NCI-H226 (cell line): ENCODE measurements at regions not wholly inside any gene's neighbourhood (a gene's known extent, or its start where the extent isn't known, plus 50 kb on each side); places are given as distances from the start of the nearest gene placed in this dataset.
"Not testable (repeated sequence)": the region's sequence is repeated elsewhere in the genome, so short reads cannot be mapped to it uniquely, and the experiment has no call there.

Source experiments
- DNase-seq: peaks from one replicate; pipeline ENCODE4 v3.0.0-alpha.2; 2015

GRCh38 chr3:194030372-194030771 is 105.6 kb upstream of the HES1 start:
- no peak for DNase-seq

- no peak for DNase-seq
Measured at GRCh38 chr3:194031349-194031748, 104.6 kb upstream of the HES1 start.

- no peak for DNase-seq
Measured at GRCh38 chr3:194031867-194032635, 103.9 kb upstream of the HES1 start.

DNA sequence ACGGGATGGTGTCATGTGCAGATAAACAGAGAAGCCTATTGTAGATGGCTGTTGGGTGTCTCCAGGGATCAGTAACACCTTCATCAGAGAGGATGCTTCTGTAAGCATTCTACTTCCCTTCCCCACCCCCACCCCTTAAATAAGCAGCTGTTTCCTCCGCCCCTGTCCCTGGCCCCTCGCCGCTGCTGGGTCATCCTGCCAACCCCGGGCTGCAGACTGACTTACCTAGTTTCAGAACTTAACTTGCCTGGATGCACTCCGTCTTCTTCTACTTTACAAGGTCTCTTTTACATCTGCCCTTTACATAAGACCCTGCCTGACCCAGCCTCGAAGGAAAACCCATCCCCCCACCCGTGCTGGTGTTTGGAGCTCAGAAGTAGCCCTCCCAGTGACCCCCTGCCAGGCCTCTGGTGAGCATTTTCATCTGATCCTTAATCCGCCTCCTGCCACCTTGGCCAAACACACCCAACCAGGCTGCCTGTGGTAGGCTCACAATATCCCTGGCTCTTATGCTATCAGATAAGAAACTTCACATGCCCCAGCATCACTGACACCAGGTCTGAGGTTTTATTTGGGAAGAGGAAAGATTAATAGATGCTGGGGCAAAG is 103.0 kb upstream of the HES1 start:
- DNase-seq, result no peak

- DNase-seq, result no peak
Measured at GRCh38 chr3:194034346-194035336, 101.3 kb upstream of the HES1 start.

DNA sequence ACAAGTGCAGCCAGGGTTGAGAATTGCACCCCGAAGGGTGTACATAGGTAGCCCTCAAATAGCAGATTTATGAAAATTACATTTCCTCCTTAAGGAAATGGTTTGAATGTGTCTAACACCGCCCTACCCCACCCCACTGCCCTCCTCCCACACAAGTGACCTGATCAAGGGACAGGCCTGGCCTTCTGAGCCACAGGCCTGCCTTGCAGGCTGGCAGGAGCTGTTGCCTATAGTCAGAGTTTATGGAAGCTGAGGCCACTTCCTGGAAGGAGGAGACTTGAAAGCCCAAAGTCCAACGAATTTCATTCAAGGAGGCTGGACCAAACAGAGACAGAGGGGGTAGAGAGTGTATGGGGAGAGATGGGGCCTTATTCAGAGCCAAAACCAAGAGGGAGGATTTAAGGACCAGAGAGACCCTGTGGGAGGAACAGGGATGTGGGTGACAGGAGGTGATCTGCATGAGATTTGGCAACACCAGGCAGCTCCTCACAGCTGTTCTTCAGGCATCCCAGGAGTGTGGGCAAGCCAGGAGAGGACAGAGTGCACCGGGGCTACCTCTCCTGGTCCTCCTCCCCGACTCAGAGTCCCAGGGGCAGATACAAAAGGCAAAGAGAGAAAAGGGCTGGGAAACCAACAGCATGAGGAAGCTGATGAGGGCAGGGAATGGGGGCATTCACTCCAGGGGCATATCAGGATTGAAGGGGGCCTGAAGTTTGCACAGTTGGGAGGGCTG is 100.4 kb upstream of the HES1 start:
- no peak for DNase-seq

GRCh38 chr3:194036842-194037241 is 99.1 kb upstream of the HES1 start:
- DNase-seq, result no peak

GRCh38 chr3:194038346-194038745 is 97.6 kb upstream of the HES1 start:
- not testable (repeated sequence) for DNase-seq

DNA sequence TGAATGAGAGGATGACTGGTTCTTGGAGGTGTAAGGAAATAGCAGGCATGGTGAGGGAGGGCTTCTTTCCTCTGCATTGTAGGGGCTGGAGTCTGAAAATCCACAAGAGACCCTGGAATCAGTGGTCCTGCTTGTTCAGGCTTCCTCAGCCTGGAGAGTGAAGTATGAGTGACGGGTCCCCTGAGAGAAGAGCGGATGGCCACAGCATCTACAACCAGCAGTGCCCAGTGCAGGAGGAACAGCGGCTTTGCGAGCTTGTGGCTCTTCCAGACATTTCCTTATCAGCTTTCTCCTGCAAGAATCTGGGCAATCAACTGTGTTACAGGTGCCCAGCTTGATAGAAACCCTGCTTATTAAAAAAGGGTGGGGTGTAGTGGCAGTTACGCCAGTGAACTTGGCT is 97.0 kb upstream of the HES1 start:
- no peak for DNase-seq

DNA sequence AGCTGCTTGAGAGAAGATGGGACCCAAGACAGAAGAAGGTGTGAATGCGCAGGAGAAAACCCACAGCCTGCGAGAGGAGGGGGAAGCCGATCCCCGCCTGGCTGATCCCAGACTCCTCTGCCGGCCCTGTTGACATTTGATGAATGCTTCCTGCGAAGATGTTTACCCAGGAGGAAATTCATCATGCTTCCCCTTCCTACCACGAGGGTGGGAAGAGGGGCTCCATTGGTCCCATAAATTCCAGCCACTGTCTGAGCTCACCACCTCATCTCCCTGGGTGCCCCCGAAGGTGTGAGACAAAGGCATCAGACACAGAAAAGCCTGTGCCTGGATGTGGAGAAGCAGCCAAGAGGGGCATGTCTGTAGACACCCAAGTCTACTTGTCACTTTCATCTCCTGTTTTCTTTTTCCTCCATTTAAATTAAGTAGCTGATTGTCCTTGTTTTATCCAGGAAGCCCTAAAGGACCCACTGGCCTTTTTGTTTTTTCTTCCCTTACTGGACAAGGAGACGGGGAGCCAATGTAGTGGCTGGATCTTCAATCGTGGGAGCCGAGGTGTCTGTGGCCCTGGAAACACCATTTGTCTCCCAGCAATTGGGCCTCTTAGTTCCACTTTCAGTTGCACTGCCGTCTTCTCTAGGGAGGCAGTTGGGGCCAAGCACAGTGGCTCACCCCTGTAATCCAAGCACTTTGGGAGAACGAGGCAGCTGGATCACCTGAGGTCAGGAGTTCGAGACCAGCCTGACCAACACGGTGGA is 95.3 kb upstream of the HES1 start:
- no peak for DNase-seq

- DNase-seq, result peak; percentile 49
Measured at GRCh38 chr3:194042927-194043326, 93.0 kb upstream of the HES1 start.

GRCh38 chr3:194043516-194043915 is 92.4 kb upstream of the HES1 start:
- peak; percentile 40 for DNase-seq

GRCh38 chr3:194045289-194045688 is 90.7 kb upstream of the HES1 start:
- DNase-seq, result no peak

- DNase-seq, result no peak
Measured at GRCh38 chr3:194045919-194046318, 90.0 kb upstream of the HES1 start.

- no peak for DNase-seq
Measured at GRCh38 chr3:194046531-194046930, 89.4 kb upstream of the HES1 start.

- no peak for DNase-seq
Measured at GRCh38 chr3:194046995-194047645, 88.8 kb upstream of the HES1 start.

- no peak for DNase-seq
Measured at GRCh38 chr3:194049394-194049793, 86.6 kb upstream of the HES1 start.

- DNase-seq, result no peak
Measured at GRCh38 chr3:194050782-194051320, 85.1 kb upstream of the HES1 start.

DNA sequence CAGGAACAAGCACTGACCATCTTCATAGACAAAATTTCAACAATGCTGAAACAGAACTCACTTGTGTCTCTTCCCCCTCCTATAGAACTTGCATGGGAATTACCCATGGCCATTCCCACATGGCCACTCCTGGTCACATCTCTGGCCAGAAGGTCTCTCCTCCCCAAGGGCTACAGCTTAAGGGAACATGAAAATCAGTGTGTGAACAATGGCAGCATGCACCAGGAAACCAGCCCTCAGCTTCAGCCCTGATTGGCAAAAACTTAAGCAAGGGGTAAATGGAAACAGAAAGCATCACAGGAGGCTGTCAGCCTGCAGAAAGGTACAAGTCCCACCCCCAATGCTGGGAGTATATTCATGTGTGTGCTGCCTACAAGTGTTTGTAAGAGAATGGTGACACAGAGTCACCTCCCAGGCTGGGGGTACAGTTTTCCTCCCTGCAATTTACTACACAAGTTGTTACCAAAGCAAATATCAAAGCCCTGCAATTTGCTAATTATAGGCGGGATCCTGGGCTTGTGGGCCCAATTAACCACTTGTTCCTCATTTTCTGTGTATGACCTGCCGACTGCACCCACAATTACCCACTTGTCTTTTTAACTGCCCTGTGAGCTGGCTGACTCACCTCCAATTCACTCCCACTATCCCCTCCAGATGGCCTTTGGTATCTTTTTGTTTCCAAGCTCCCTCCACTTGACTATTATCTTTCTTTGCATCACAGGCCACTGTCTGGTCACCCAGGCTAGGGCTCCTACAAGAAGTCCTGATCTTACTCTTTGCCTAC is 84.4 kb upstream of the HES1 start:
- DNase-seq, result no peak

DNA sequence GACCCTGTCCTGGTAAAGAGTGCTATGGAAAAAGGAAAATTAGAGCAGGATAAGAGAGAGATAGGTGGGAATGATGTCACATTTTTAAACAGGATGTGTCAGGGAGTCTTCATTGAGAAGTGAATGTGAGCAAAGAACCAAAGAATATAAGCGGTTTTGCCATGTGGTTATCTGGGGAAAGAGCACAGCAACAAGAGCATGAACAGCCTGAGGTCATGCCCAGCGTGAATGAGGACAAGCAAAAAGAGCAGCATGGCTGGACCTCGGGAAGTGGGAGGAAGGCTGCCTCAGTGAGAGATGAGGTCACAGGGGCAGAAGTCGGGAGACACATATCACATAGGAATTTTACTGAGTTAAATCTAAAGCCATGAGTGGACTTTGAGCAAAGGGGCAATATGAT is 82.8 kb upstream of the HES1 start:
- DNase-seq, result no peak
